IMR-90 (cell line): ENCODE measurements at regions not wholly inside any gene's neighbourhood (a gene's known extent, or its start where the extent isn't known, plus 50 kb on each side); places are given as distances from the start of the nearest gene placed in this dataset.

Source experiments
- ATAC-seq: fragments of 200-7000 bp; cut with Tn5 transposase; 2 replicates; pipeline ENCODE4 v1.9.1; 2020; ENCODE audit warnings: low read depth, mild to moderate bottlenecking, moderate library complexity
- BruUV-seq: library from RNA; stranded (reverse); fragments of 400-500 nt; replicated peaks from 2 replicates; lab custom pipeline; 2021; lab: Mats Ljungman, UMichigan
- CTCF ChIA-PET: fragments of 300-600 bp; formaldehyde crosslinking; extraction: SDS; loops from one replicate; lab custom pipeline; 2021; ENCODE audit warnings: antibody characterized with exemption; lab: Yijun Ruan, JAX
- POLR2A ChIA-PET: fragments of 300-600 bp; sonication (Branson Sonifier 250); formaldehyde crosslinking; loops from one replicate; lab custom pipeline; 2022; ENCODE audit warnings: antibody characterized with exemption; ENCODE audit not compliant: unreplicated experiment; lab: Charles Lee
- DNase-seq: peaks from one replicate; pipeline ENCODE4 v3.0.0; 2013
- H2AFZ ChIP-seq: replicated peaks from 2 replicates; pipeline ENCODE3; 2013; ENCODE audit warnings: low read length, mild to moderate bottlenecking; ENCODE audit not compliant: poor library complexity
- H2AK5ac ChIP-seq: 2 replicates; pipeline ENCODE4 v1.6.1; 2013; ENCODE audit warnings: low read depth, low read length, inconsistent platforms
- H2AK9ac ChIP-seq: replicated peaks from 2 replicates; pipeline ENCODE3; 2013; ENCODE audit warnings: mild to moderate bottlenecking, low read depth, low read length, moderate library complexity; ENCODE audit not compliant: poor library complexity
- H2BK120ac ChIP-seq: 2 replicates; pipeline ENCODE4 v1.6.1; 2013; ENCODE audit warnings: low read depth, low read length, inconsistent platforms
- H2BK15ac ChIP-seq: 3 replicates; pipeline ENCODE4 v1.6.1; 2013; ENCODE audit warnings: low read depth, low read length, inconsistent platforms
- H2BK20ac ChIP-seq: 2 replicates; pipeline ENCODE4 v1.6.1; 2013; ENCODE audit warnings: low read depth, mild to moderate bottlenecking, inconsistent platforms, low read length, moderate library complexity
- H2BK5ac ChIP-seq: 2 replicates; pipeline ENCODE4 v1.6.1; 2013; ENCODE audit warnings: mild to moderate bottlenecking, low read depth, low read length, inconsistent platforms; ENCODE audit not compliant: poor library complexity, severe bottlenecking
- H3K14ac ChIP-seq: replicated peaks from 2 replicates; pipeline ENCODE4 v1.6.1; 2013; ENCODE audit warnings: low read depth, low read length, inconsistent platforms
- H3K18ac ChIP-seq: 2 replicates; pipeline ENCODE4 v1.6.1; 2013; ENCODE audit warnings: low read depth, low read length, control low read depth
- H3K23ac ChIP-seq: 2 replicates; pipeline ENCODE4 v1.6.1; 2013; ENCODE audit warnings: low read depth, low read length, inconsistent platforms
- H3K27ac ChIP-seq: 2 replicates; pipeline ENCODE4 v1.5.1; 2013; ENCODE audit warnings: mild to moderate bottlenecking, control low read depth, low read length; ENCODE audit not compliant: insufficient read depth
- H3K27me3 ChIP-seq: 2 replicates; pipeline ENCODE4 v1.6.1; 2013; ENCODE audit warnings: low read length; ENCODE audit not compliant: control insufficient read depth, insufficient read depth
- H3K36me3 ChIP-seq: 2 replicates; pipeline ENCODE4 v1.6.1; 2013; ENCODE audit warnings: low read length, mixed read lengths; ENCODE audit not compliant: control insufficient read depth, insufficient read depth
- H3K4ac ChIP-seq: 2 replicates; pipeline ENCODE4 v1.6.1; 2013; ENCODE audit warnings: low read depth, low read length, inconsistent platforms
- H3K4me1 ChIP-seq: 2 replicates; pipeline ENCODE4 v1.6.1; 2013; ENCODE audit warnings: low read length, mixed read lengths; ENCODE audit not compliant: control insufficient read depth, insufficient read depth
- H3K4me2 ChIP-seq: 2 replicates; pipeline ENCODE4 v1.6.1; 2013; ENCODE audit warnings: low read depth, mild to moderate bottlenecking, control low read depth, low read length, moderate library complexity
- H3K4me3 ChIP-seq: 2 replicates; pipeline ENCODE4 v1.5.1; 2013; ENCODE audit warnings: low read depth, mild to moderate bottlenecking, control low read depth, low read length, moderate library complexity; ENCODE audit not compliant: insufficient read depth
- H3K56ac ChIP-seq: 2 replicates; pipeline ENCODE4 v1.6.1; 2013; ENCODE audit warnings: low read length, inconsistent platforms; ENCODE audit not compliant: insufficient read depth; ENCODE audit errors: extremely low read depth
- H3K79me1 ChIP-seq, 2 experiments: 2 replicates each; pipeline ENCODE4 v1.6.1; 2013; ENCODE audit warnings: low read length in 2 of 2, inconsistent platforms in 1 of 2, low read depth in 1 of 2
- H3K9ac ChIP-seq: 2 replicates; pipeline ENCODE4 v1.6.1; 2013; ENCODE audit warnings: low read depth, low read length, control low read depth
- H3K9me1 ChIP-seq: 2 replicates; pipeline ENCODE4 v1.6.1; 2013; ENCODE audit warnings: low read length, inconsistent platforms; ENCODE audit not compliant: insufficient read depth
- H3K9me3 ChIP-seq: 2 replicates; pipeline ENCODE4 v1.6.1; 2013; ENCODE audit warnings: low read length; ENCODE audit not compliant: control insufficient read depth, insufficient read depth
- H4K20me1 ChIP-seq: 2 replicates; pipeline ENCODE4 v1.6.1; 2013; ENCODE audit warnings: low read length, inconsistent platforms; ENCODE audit not compliant: insufficient read depth
- H4K5ac ChIP-seq: 2 replicates; pipeline ENCODE4 v1.6.1; 2013; ENCODE audit warnings: mild to moderate bottlenecking, low read depth, low read length, control low read depth
- H4K8ac ChIP-seq, 2 experiments: 2 replicates each; pipeline ENCODE4 v1.6.1; 2013; ENCODE audit warnings: low read depth in 2 of 2, low read length in 2 of 2, control low read depth in 1 of 2, inconsistent platforms in 1 of 2
- H4K91ac ChIP-seq: 2 replicates; pipeline ENCODE4 v1.6.1; 2013; ENCODE audit warnings: low read depth, low read length, inconsistent platforms; ENCODE audit not compliant: insufficient read depth
- BHLHE40 ChIP-seq: fragments of 150-350 bp; IDR thresholded peaks from 2 replicates; pipeline ENCODE4 v1.6.1; 2016; ENCODE audit warnings: mild to moderate bottlenecking, low read depth, low read length
- CHD1 ChIP-seq: IDR thresholded peaks from 2 replicates; pipeline ENCODE4 v1.6.1; 2012; ENCODE audit warnings: low read depth, low read length, improper control_type of control experiment
- FOS ChIP-seq: fragments of 150-350 bp; IDR thresholded peaks from 2 replicates; pipeline ENCODE4 v1.6.1; 2016; ENCODE audit warnings: low read depth, low read length
- MAZ ChIP-seq: IDR thresholded peaks from 2 replicates; pipeline ENCODE4 v1.6.1; 2012; ENCODE audit warnings: low read depth, mild to moderate bottlenecking, low read length, improper control_type of control experiment, moderate library complexity, borderline replicate concordance
- MXI1 ChIP-seq: IDR thresholded peaks from 2 replicates; pipeline ENCODE4 v1.6.1; 2012; ENCODE audit warnings: low read depth, mild to moderate bottlenecking, low read length, moderate library complexity, borderline replicate concordance
- POLR2A ChIP-seq: IDR thresholded peaks from 2 replicates; pipeline ENCODE4 v1.6.1; 2012; ENCODE audit warnings: mild to moderate bottlenecking, low read depth, low read length
- RFX5 ChIP-seq: IDR thresholded peaks from 2 replicates; pipeline ENCODE4 v1.8.0; 2012; ENCODE audit warnings: low read depth, mild to moderate bottlenecking, low read length, moderate library complexity
- WGBS, 2 experiments: methylation state at CpG; one replicate each; pipeline versions ENCODE4 v1.1.5 to v1.1.7; 2013; ENCODE audit warnings: missing lambda C conversion rate in 2 of 2; ENCODE audit not compliant: insufficient read length in 1 of 2; ENCODE audit errors: extremely low coverage in 2 of 2; 5-methylcytosine and 5-hydroxymethylcytosine counted together
- dilution Hi-C: fragments of 300-500 bp; cut with HindIII; formaldehyde crosslinking; loops from one replicate; pipeline ENCODE4 v1.14.3; 2018; ENCODE audit warnings: low sequenced_read_pairs; ENCODE audit not compliant: unreplicated experiment
- in situ Hi-C: fragments of 300-500 bp; cut with MboI; formaldehyde crosslinking; loops from 3 replicates; pipeline ENCODE4 v1.14.3; 2019; ENCODE audit warnings: low sequenced_read_pairs, inconsistent platforms, mixed read lengths
- intact Hi-C: fragments of 100-400 bp; cut with micrococcal nuclease; formaldehyde crosslinking; loops from 2 replicates; pipeline ENCODE4 v1.10.0; 2022
- TF ChIP-seq, protein P1 (sequence below): conservative IDR thresholded peaks from 2 replicates; pipeline ENCODE4 v1.5.1; 2012; ENCODE audit warnings: mild to moderate bottlenecking, low read depth, low read length, improper control_type of control experiment
- TF ChIP-seq, protein P2 (sequence below): fragments of 150-350 bp; IDR thresholded peaks from 2 replicates; pipeline ENCODE4 v1.6.1; 2016; ENCODE audit warnings: low read depth, mild to moderate bottlenecking, low read length, moderate library complexity, borderline replicate concordance

DNA sequence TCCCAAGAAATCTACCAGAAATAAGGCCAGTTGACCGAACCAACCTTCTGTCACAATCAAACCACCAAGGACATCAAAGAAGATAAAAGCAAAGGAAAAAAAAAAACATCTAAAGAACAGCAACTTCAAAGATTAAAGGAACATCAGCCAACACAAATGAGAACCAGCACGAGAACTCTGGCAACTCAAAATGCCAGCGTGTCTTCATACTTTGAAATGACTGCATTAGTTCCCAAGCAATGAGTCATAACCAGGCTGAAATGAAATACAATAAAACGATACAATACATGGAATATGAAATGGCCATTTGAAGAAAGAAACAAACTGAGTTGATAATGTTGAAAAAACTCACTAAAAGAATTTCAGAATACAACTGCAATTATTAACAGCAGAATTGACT, 611.6 kb upstream of the GRIA3 start:
- no peak overlapping the region for H3K14ac ChIP-seq
- no peak overlapping the region for H3K23ac ChIP-seq
- dilution Hi-C loops: no loop called here
- H3K4me3 ChIP-seq: no peak overlapping the region
- no peak overlapping the region for H3K18ac ChIP-seq
- H2AK5ac ChIP-seq: no peak overlapping the region
- no peak for TF ChIP-seq FOS
- no peak for TF ChIP-seq MAZ
- no peak for TF ChIP-seq MXI1
- TF ChIP-seq, protein P1, sequence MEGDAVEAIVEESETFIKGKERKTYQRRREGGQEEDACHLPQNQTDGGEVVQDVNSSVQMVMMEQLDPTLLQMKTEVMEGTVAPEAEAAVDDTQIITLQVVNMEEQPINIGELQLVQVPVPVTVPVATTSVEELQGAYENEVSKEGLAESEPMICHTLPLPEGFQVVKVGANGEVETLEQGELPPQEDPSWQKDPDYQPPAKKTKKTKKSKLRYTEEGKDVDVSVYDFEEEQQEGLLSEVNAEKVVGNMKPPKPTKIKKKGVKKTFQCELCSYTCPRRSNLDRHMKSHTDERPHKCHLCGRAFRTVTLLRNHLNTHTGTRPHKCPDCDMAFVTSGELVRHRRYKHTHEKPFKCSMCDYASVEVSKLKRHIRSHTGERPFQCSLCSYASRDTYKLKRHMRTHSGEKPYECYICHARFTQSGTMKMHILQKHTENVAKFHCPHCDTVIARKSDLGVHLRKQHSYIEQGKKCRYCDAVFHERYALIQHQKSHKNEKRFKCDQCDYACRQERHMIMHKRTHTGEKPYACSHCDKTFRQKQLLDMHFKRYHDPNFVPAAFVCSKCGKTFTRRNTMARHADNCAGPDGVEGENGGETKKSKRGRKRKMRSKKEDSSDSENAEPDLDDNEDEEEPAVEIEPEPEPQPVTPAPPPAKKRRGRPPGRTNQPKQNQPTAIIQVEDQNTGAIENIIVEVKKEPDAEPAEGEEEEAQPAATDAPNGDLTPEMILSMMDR: no peak
- TF ChIP-seq, protein P2, sequence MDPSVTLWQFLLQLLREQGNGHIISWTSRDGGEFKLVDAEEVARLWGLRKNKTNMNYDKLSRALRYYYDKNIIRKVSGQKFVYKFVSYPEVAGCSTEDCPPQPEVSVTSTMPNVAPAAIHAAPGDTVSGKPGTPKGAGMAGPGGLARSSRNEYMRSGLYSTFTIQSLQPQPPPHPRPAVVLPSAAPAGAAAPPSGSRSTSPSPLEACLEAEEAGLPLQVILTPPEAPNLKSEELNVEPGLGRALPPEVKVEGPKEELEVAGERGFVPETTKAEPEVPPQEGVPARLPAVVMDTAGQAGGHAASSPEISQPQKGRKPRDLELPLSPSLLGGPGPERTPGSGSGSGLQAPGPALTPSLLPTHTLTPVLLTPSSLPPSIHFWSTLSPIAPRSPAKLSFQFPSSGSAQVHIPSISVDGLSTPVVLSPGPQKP: no peak
- TF ChIP-seq POLR2A: no peak
- no peak for TF ChIP-seq CHD1
- no peak for TF ChIP-seq BHLHE40
- no peak for TF ChIP-seq RFX5
- no peak overlapping the region for H2BK120ac ChIP-seq
- H3K36me3 ChIP-seq: no peaks in the 10 kb centered on the region
- in situ Hi-C loops: no loop called here
- H4K20me1 ChIP-seq: no peaks in the 10 kb centered on the region
- H3K9me3 ChIP-seq: 0 out of 2 replicates have a peak, but pooled peaks cover 4% of the 10 kb centered on the region
- intact Hi-C loops: no loop called here
- H3K4me2 ChIP-seq: no peak overlapping the region
- no peak overlapping the region for H2BK20ac ChIP-seq
- H3K27me3 ChIP-seq: no peaks in the 10 kb centered on the region
- ChIA-PET CTCF (no interaction called here), POLR2A (no interaction called here)
- H3K9ac ChIP-seq: no peak overlapping the region
- H2BK5ac ChIP-seq: no peak overlapping the region
- no peak overlapping the region for H3K27ac ChIP-seq
- H3K79me1 ChIP-seq: no peaks in the 10 kb centered on the region
- no peak overlapping the region for H2AK9ac ChIP-seq
- BruUV-seq: no TSS peak
- no peaks in the 10 kb centered on the region for H3K4me1 ChIP-seq
- H3K56ac ChIP-seq: no peak overlapping the region
- H2BK15ac ChIP-seq: no peak overlapping the region
- H4K91ac ChIP-seq: no peak overlapping the region
- H3K9me1 ChIP-seq: no peaks in the 10 kb centered on the region
- WGBS, 2 experiments: no CpG with 5 or more reads among the region's 4 CpGs
- H4K8ac ChIP-seq: no peak overlapping the region
- no peak overlapping the region for H4K5ac ChIP-seq
- ATAC-seq (no peak), DNase-seq (peak; percentile 4)
- H3K4ac ChIP-seq: no peak overlapping the region
- H2AFZ ChIP-seq: no peak overlapping the region
